ENCODE measurements at regions not wholly inside any gene's neighbourhood (a gene's known extent, or its start where the extent isn't known, plus 50 kb on each side); places are given as distances from the start of the nearest gene placed in this dataset.
A peak's percentile ranks its signal among the peaks of the same experiment; 100 is the strongest.

GRCh38 chr16:85197611-85198566 lies 85.6 kb upstream of the CIBAR2 start (continued):
- TF ChIP-seq KLF15 (CRISPR knock-in tag; IDR thresholded peaks at IDR 0.05; ENCODE audit: borderline replicate concordance): no peak
- TF ChIP-seq MAZ (IDR thresholded peaks at IDR 0.05; ENCODE audit: borderline replicate concordance, low read depth, low read length): peak; percentile 32; the same call in 1 of the 2 replicates
- TF ChIP-seq MAZ (CRISPR knock-in tag; IDR thresholded peaks at IDR 0.05; ENCODE audit: low read depth): peak; percentile 82
- peak; percentile 51; the same call in 1 of the 2 replicates for TF ChIP-seq ZNF274 (CRISPR knock-in tag; IDR thresholded peaks at IDR 0.05)
- TF ChIP-seq GFI1 (CRISPR knock-in tag; IDR thresholded peaks at IDR 0.05; ENCODE audit: borderline replicate concordance): no peak
- 0 out of 2 replicates have a peak, but pooled peaks have one; percentile 19 for TF ChIP-seq FOXP1 (IDR thresholded peaks at IDR 0.05)
- peak; percentile 87 for TF ChIP-seq FOXP1 (CRISPR knock-in tag; IDR thresholded peaks at IDR 0.05)
- TF ChIP-seq HDAC1 (CRISPR knock-in tag; IDR thresholded peaks at IDR 0.05): peak; percentile 94
- TF ChIP-seq ZNF770 (CRISPR knock-in tag; IDR thresholded peaks at IDR 0.05): no peak
- TF ChIP-seq THAP11 (CRISPR knock-in tag; IDR thresholded peaks at IDR 0.05): peak; percentile 72; the same call in 1 of the 2 replicates
- TF ChIP-seq, protein P1, sequence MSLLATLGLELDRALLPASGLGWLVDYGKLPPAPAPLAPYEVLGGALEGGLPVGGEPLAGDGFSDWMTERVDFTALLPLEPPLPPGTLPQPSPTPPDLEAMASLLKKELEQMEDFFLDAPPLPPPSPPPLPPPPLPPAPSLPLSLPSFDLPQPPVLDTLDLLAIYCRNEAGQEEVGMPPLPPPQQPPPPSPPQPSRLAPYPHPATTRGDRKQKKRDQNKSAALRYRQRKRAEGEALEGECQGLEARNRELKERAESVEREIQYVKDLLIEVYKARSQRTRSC (CRISPR knock-in tag; IDR thresholded peaks at IDR 0.05; ENCODE audit: low read depth): no peak; the same call in 1 of the 2 replicates
- TF ChIP-seq SETDB1 (CRISPR knock-in tag; IDR thresholded peaks at IDR 0.05; ENCODE audit: borderline replicate concordance): peak; percentile 90; the same call in 1 of the 2 replicates
- TF ChIP-seq, protein P2, sequence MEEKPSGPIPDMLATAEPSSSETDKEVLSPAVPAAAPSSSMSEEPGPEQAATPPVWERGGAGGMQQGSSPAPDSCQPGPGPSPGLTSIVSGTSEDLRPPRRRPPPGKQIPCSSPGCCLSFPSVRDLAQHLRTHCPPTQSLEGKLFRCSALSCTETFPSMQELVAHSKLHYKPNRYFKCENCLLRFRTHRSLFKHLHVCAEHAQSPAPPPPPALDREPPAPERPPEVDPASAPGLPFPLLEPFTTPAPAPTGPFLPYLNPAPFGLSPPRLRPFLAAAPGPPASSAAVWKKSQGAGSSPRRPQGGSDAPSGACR (CRISPR knock-in tag; IDR thresholded peaks at IDR 0.05): peak; percentile 97
- 0 out of 2 replicates have a peak, but pooled peaks have one; percentile 45 for TF ChIP-seq ZNF644 (CRISPR knock-in tag; IDR thresholded peaks at IDR 0.05; ENCODE audit: low read depth)
- peak; percentile 100 for TF ChIP-seq ZBTB7A (CRISPR knock-in tag; IDR thresholded peaks at IDR 0.05)
- TF ChIP-seq CEBPG (CRISPR knock-in tag; IDR thresholded peaks at IDR 0.05): peak; percentile 41; the same call in 1 of the 2 replicates
- TF ChIP-seq, protein P3, sequence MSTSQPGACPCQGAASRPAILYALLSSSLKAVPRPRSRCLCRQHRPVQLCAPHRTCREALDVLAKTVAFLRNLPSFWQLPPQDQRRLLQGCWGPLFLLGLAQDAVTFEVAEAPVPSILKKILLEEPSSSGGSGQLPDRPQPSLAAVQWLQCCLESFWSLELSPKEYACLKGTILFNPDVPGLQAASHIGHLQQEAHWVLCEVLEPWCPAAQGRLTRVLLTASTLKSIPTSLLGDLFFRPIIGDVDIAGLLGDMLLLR (CRISPR knock-in tag; IDR thresholded peaks at IDR 0.05): no peak; the same call in 1 of the 2 replicates
- peak; percentile 59; the same call in 1 of the 2 replicates for TF ChIP-seq GLI4 (CRISPR knock-in tag; IDR thresholded peaks at IDR 0.05; ENCODE audit: borderline replicate concordance)
- TF ChIP-seq ZNF607 (CRISPR knock-in tag; IDR thresholded peaks at IDR 0.05; ENCODE audit: borderline replicate concordance): peak; percentile 98
- peak; percentile 97 for TF ChIP-seq ZMYM3 (CRISPR knock-in tag; IDR thresholded peaks at IDR 0.05)
- TF ChIP-seq ZNF33A (CRISPR knock-in tag; IDR thresholded peaks at IDR 0.05; ENCODE audit: borderline replicate concordance): no peak
- TF ChIP-seq HDAC2 (CRISPR knock-in tag; IDR thresholded peaks at IDR 0.05): peak; percentile 98
- TF ChIP-seq ZNF614 (CRISPR knock-in tag; IDR thresholded peaks at IDR 0.05; ENCODE audit: borderline replicate concordance): peak; percentile 91; the same call in 1 of the 2 replicates
- peak; percentile 99 for TF ChIP-seq FOXO1 (CRISPR knock-in tag; IDR thresholded peaks at IDR 0.05)
- TF ChIP-seq ZNF747 (CRISPR knock-in tag; IDR thresholded peaks at IDR 0.05; ENCODE audit: borderline replicate concordance): peak; percentile 98
- peak; percentile 82; the same call in 1 of the 2 replicates for TF ChIP-seq ZNF225 (CRISPR knock-in tag; IDR thresholded peaks at IDR 0.05)
- peak; percentile 90; the same call in 1 of the 2 replicates for TF ChIP-seq ZNF598 (CRISPR knock-in tag; IDR thresholded peaks at IDR 0.05; ENCODE audit: borderline replicate concordance)
